ENCODE measurements at regions not wholly inside any gene's neighbourhood (a gene's known extent, or its start where the extent isn't known, plus 50 kb on each side); places are given as distances from the start of the nearest gene placed in this dataset.

DNA sequence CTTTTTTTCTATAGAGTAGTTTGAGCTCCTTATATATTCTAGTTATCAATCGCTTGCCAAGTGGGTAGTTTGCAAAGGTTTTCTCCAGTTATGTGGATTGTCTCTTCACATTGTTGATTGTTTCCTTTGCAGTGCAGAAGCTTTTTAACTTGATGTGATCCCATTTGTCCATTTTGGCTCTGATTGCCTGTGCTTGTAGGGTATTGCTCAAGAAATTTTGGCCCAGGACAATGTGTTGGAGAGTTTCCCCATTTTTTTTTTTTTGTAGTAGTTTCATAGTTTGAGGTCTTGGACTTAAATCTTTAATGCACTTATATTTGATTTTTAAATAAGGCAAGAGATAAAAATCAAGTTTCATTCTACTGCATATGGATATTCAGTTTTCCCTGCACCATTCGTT is 774.8 kb upstream of the ADAMTS5 start:
- Histone ChIP-seq H3K79me2 (ENCODE audit: control insufficient read depth, low read length) (no peaks in the 10 kb centered on the region), H3K9me2 (replicated peaks; ENCODE audit: control insufficient read depth, low read length) (no peaks in the 10 kb centered on the region), H4K20me1 (ENCODE audit: control insufficient read depth, insufficient read depth, low read depth, low read length) (no peaks in the 10 kb centered on the region), H3K4me3 (ENCODE audit: low read length) (no peak overlapping the region), H3K4me1 (ENCODE audit: control insufficient read depth, low read length) (no peaks in the 10 kb centered on the region), H3K27me3 (ENCODE audit: control insufficient read depth, low read length) (no peaks in the 10 kb centered on the region), H3F3A (ENCODE audit: control insufficient read depth, insufficient read depth) (no peaks in the 10 kb centered on the region), H3K9me3 (ENCODE audit: control insufficient read depth, insufficient read depth, low read length) (peaks cover 2% of the 10 kb centered on the region; the same call in 1 of the 2 replicates), H3K36me3 (ENCODE audit: control insufficient read depth, low read length) (no peaks in the 10 kb centered on the region), H3K27ac (ENCODE audit: low read depth, low read length) (no peak overlapping the region), H3K4me2 (ENCODE audit: low read length) (no peak overlapping the region)
- TF ChIP-seq, protein P1, sequence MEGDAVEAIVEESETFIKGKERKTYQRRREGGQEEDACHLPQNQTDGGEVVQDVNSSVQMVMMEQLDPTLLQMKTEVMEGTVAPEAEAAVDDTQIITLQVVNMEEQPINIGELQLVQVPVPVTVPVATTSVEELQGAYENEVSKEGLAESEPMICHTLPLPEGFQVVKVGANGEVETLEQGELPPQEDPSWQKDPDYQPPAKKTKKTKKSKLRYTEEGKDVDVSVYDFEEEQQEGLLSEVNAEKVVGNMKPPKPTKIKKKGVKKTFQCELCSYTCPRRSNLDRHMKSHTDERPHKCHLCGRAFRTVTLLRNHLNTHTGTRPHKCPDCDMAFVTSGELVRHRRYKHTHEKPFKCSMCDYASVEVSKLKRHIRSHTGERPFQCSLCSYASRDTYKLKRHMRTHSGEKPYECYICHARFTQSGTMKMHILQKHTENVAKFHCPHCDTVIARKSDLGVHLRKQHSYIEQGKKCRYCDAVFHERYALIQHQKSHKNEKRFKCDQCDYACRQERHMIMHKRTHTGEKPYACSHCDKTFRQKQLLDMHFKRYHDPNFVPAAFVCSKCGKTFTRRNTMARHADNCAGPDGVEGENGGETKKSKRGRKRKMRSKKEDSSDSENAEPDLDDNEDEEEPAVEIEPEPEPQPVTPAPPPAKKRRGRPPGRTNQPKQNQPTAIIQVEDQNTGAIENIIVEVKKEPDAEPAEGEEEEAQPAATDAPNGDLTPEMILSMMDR (IDR thresholded peaks at IDR 0.05; ENCODE audit: low read depth, low read length, poor library complexity, severe bottlenecking) = no peak
- no peak for TF ChIP-seq EZH2phosphoT487 (IDR thresholded peaks at IDR 0.05; ENCODE audit: borderline replicate concordance, low read length)

DNA sequence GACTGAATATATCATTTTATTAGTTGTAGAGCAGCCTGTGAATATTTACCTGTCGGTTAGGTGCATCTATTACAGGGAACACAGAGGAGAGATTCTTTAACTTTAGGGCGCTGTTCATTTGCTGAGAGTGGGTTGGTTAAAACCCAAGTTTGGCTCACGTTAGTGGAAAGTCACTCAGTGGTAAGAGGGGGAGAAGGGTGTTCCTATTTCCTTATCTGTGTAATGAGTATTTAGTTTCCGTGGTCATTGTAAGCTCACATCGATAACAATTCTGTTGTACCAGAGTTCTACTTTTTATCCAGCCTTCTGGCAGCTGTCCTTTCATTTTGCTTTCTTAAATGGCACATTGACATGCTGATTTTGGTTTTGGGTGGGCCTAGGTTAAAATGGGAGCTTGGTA is 773.2 kb upstream of the ADAMTS5 start:
- Histone ChIP-seq H3K9me2 (replicated peaks; ENCODE audit: control insufficient read depth, low read length) (no peaks in the 10 kb centered on the region), H3K36me3 (ENCODE audit: control insufficient read depth, low read length) (no peaks in the 10 kb centered on the region), H3K9me3 (ENCODE audit: control insufficient read depth, insufficient read depth, low read length) (no peaks in the 10 kb centered on the region; the same call in 1 of the 2 replicates), H3K4me1 (ENCODE audit: control insufficient read depth, low read length) (no peaks in the 10 kb centered on the region), H4K20me1 (ENCODE audit: control insufficient read depth, insufficient read depth, low read depth, low read length) (no peaks in the 10 kb centered on the region), H3K27ac (ENCODE audit: low read depth, low read length) (no peak overlapping the region), H3F3A (ENCODE audit: control insufficient read depth, insufficient read depth) (no peaks in the 10 kb centered on the region), H3K4me2 (ENCODE audit: low read length) (no peak overlapping the region), H3K27me3 (ENCODE audit: control insufficient read depth, low read length) (no peaks in the 10 kb centered on the region), H3K79me2 (ENCODE audit: control insufficient read depth, low read length) (no peaks in the 10 kb centered on the region), H3K4me3 (ENCODE audit: low read length) (no peak overlapping the region)
- TF ChIP-seq, protein P1 (IDR thresholded peaks at IDR 0.05; ENCODE audit: low read depth, low read length, poor library complexity, severe bottlenecking) = no peak
- no peak for TF ChIP-seq EZH2phosphoT487 (IDR thresholded peaks at IDR 0.05; ENCODE audit: borderline replicate concordance, low read length)

DNA sequence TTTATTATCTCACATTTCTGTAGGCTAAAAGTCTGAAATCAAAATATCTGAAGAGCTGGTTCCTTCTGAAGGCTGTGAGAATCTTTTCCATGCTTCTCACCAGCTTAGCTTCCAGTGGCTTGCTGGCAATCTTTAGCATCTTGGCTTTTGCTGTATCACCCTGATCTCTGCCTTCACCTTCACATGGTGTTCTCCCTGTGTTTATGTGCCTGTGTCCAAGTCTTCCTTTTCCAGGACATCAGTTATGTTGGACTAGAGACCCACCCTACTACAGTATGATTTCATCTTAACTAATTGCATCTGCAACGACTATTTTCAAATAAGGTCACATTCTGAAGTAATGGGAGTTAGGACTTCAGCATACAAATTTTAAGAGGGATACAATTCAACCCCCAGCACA is 772.3 kb upstream of the ADAMTS5 start:
- no peaks in the 10 kb centered on the region for H3K9me2 ChIP-seq (replicated peaks; ENCODE audit: control insufficient read depth, low read length)
- H3K4me2 ChIP-seq (ENCODE audit: low read length) = no peak overlapping the region
- no peaks in the 10 kb centered on the region for H3K27me3 ChIP-seq (ENCODE audit: control insufficient read depth, low read length)
- TF ChIP-seq, protein P1 (IDR thresholded peaks at IDR 0.05; ENCODE audit: low read depth, low read length, poor library complexity, severe bottlenecking) = no peak
- no peak for TF ChIP-seq EZH2phosphoT487 (IDR thresholded peaks at IDR 0.05; ENCODE audit: borderline replicate concordance, low read length)
- H3K4me3 ChIP-seq (ENCODE audit: low read length) = no peak overlapping the region
- no peaks in the 10 kb centered on the region for H3K79me2 ChIP-seq (ENCODE audit: control insufficient read depth, low read length)
- no peaks in the 10 kb centered on the region; the same call in 1 of the 2 replicates for H3K9me3 ChIP-seq (ENCODE audit: control insufficient read depth, insufficient read depth, low read length)
- H3K36me3 ChIP-seq (ENCODE audit: control insufficient read depth, low read length) = no peaks in the 10 kb centered on the region
- H4K20me1 ChIP-seq (ENCODE audit: control insufficient read depth, insufficient read depth, low read depth, low read length) = no peaks in the 10 kb centered on the region
- no peaks in the 10 kb centered on the region for H3K4me1 ChIP-seq (ENCODE audit: control insufficient read depth, low read length)
- no peaks in the 10 kb centered on the region for H3F3A ChIP-seq (ENCODE audit: control insufficient read depth, insufficient read depth)
- H3K27ac ChIP-seq (ENCODE audit: low read depth, low read length) = no peak overlapping the region
